MM.1S (cell line): ENCODE measurements at regions not wholly inside any gene's neighbourhood (a gene's known extent, or its start where the extent isn't known, plus 50 kb on each side); places are given as distances from the start of the nearest gene placed in this dataset.

ENCODE experiments used
- DNase-seq: peaks from one replicate; pipeline ENCODE4 v3.0.0-alpha.2; 2015
- H2AFZ ChIP-seq: fragments of 300-600 bp; sonication (generic); 2 replicates; pipeline ENCODE4 v1.6.0; 2016; ENCODE audit warnings: antibody characterized with exemption, low read length
- H3F3A ChIP-seq: fragments of 300-600 bp; sonication (generic); 2 replicates; pipeline ENCODE4 v1.6.1; 2016; ENCODE audit warnings: mild to moderate bottlenecking, antibody characterized with exemption, low read length, moderate library complexity, mixed read lengths; ENCODE audit not compliant: insufficient read depth
- H3K27ac ChIP-seq: fragments of 300-600 bp; sonication (generic); 2 replicates; pipeline ENCODE4 v1.5.1; 2016; ENCODE audit warnings: mild to moderate bottlenecking, low read length
- H3K27me3 ChIP-seq: fragments of 300-600 bp; sonication (generic); replicated peaks from 2 replicates; pipeline ENCODE4 v1.6.0; 2016; ENCODE audit warnings: low read length; ENCODE audit not compliant: insufficient read depth
- H3K36me3 ChIP-seq: fragments of 300-600 bp; sonication (generic); replicated peaks from 2 replicates; pipeline ENCODE4 v1.6.1; 2016; ENCODE audit warnings: mild to moderate bottlenecking, low read length, mixed read lengths; ENCODE audit not compliant: insufficient read depth
- H3K4me1 ChIP-seq: fragments of 300-600 bp; sonication (generic); 2 replicates; pipeline ENCODE4 v1.6.1; 2016; ENCODE audit warnings: low read length, mixed read lengths
- H3K4me2 ChIP-seq: fragments of 300-600 bp; sonication (generic); 2 replicates; pipeline ENCODE4 v1.6.0; 2016; ENCODE audit warnings: low read depth, low read length
- H3K4me3 ChIP-seq: fragments of 300-600 bp; sonication (generic); 2 replicates; pipeline ENCODE4 v1.5.1; 2016; ENCODE audit warnings: low read length, mixed read lengths
- H3K79me2 ChIP-seq: fragments of 300-600 bp; sonication (generic); 2 replicates; pipeline ENCODE4 v1.6.1; 2016; ENCODE audit warnings: mixed run types, low read length, mixed read lengths
- H3K9ac ChIP-seq: fragments of 300-600 bp; sonication (generic); 2 replicates; pipeline ENCODE4 v1.6.1; 2016; ENCODE audit warnings: low read length, mixed read lengths
- H3K9me2 ChIP-seq: fragments of 300-600 bp; sonication (generic); replicated peaks from 2 replicates; pipeline ENCODE4 v1.6.1; 2016; ENCODE audit warnings: mild to moderate bottlenecking, low read length, mixed read lengths; ENCODE audit not compliant: insufficient read depth
- H3K9me3 ChIP-seq: fragments of 300-600 bp; sonication (generic); replicated peaks from 2 replicates; pipeline ENCODE4 v1.6.1; 2016; ENCODE audit warnings: mild to moderate bottlenecking, low read length, mixed read lengths; ENCODE audit not compliant: insufficient read depth
- H4K20me1 ChIP-seq: fragments of 300-600 bp; sonication (generic); 2 replicates; pipeline ENCODE4 v1.6.1; 2016; ENCODE audit warnings: mild to moderate bottlenecking, low read length, moderate library complexity, mixed read lengths; ENCODE audit not compliant: insufficient read depth
- CTCF ChIP-seq: fragments of 300-600 bp; sonication (generic); IDR thresholded peaks from 2 replicates; pipeline ENCODE4 v1.5.1; 2016; ENCODE audit warnings: antibody characterized with exemption, low read length, mixed read lengths
- EZH2 ChIP-seq: fragments of 300-600 bp; sonication (generic); optimal IDR thresholded peaks from 2 replicates; pipeline ENCODE3; 2017; ENCODE audit warnings: low read depth, mild to moderate bottlenecking, antibody characterized with exemption, low read length, mixed read lengths
- EZH2phosphoT487 ChIP-seq: fragments of 300-600 bp; sonication (generic); IDR thresholded peaks from 2 replicates; pipeline ENCODE4 v1.6.1; 2018; ENCODE audit warnings: antibody characterized with exemption, low read length

DNA sequence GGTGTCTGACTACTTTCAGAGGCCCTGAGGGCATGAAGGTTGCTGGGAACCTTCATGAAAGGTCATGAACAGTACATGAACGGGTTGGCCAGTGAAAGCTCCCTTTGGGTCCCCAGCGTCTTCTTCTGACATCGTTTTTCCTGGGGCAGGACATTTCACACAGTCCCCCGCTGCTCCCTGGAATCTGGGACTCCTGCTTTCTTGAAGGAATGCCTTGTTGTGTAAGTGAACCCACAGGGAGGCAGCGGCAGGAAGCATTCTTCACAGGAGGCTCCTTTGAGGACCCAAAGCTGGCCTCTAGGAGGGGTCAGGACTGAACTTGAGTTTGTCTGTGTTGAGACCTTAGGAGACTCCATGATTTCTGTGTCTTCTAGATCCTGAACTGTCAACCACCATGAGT lies 144.3 kb downstream of the KCNE4 start:
- H3K27ac ChIP-seq = no peak overlapping the region
- no peak for DNase-seq
- no peaks in the 10 kb centered on the region for H3K9me3 ChIP-seq
- H3K4me1 ChIP-seq = no peaks in the 10 kb centered on the region
- no peak overlapping the region for H2AFZ ChIP-seq
- no peaks in the 10 kb centered on the region for H3K36me3 ChIP-seq
- no peaks in the 10 kb centered on the region for H3K79me2 ChIP-seq
- H3K9me2 ChIP-seq = no peaks in the 10 kb centered on the region
- H3K27me3 ChIP-seq = no peaks in the 10 kb centered on the region
- no peaks in the 10 kb centered on the region for H4K20me1 ChIP-seq
- TF ChIP-seq EZH2 (no peak), EZH2phosphoT487 (no peak), CTCF (no peak)
- H3K9ac ChIP-seq = no peak overlapping the region
- H3K4me2 ChIP-seq = no peak overlapping the region
- no peak overlapping the region for H3K4me3 ChIP-seq
- H3F3A ChIP-seq = no peaks in the 10 kb centered on the region

GRCh38 chr2:223197046-223197445 lies 145.1 kb downstream of the KCNE4 start:
- no peak overlapping the region for H3K4me3 ChIP-seq
- no peaks in the 10 kb centered on the region for H3K36me3 ChIP-seq
- no peak overlapping the region for H3K4me2 ChIP-seq
- H3K9me2 ChIP-seq = no peaks in the 10 kb centered on the region
- no peaks in the 10 kb centered on the region for H3K27me3 ChIP-seq
- H3K9me3 ChIP-seq = no peaks in the 10 kb centered on the region
- no peaks in the 10 kb centered on the region for H3F3A ChIP-seq
- H3K27ac ChIP-seq = no peak overlapping the region
- DNase-seq = no peak
- H4K20me1 ChIP-seq = no peaks in the 10 kb centered on the region
- no peak overlapping the region for H3K9ac ChIP-seq
- H3K4me1 ChIP-seq = no peaks in the 10 kb centered on the region
- TF ChIP-seq EZH2phosphoT487 (no peak), CTCF (no peak), EZH2 (no peak)
- H3K79me2 ChIP-seq = no peaks in the 10 kb centered on the region
- H2AFZ ChIP-seq = no peak overlapping the region

DNA sequence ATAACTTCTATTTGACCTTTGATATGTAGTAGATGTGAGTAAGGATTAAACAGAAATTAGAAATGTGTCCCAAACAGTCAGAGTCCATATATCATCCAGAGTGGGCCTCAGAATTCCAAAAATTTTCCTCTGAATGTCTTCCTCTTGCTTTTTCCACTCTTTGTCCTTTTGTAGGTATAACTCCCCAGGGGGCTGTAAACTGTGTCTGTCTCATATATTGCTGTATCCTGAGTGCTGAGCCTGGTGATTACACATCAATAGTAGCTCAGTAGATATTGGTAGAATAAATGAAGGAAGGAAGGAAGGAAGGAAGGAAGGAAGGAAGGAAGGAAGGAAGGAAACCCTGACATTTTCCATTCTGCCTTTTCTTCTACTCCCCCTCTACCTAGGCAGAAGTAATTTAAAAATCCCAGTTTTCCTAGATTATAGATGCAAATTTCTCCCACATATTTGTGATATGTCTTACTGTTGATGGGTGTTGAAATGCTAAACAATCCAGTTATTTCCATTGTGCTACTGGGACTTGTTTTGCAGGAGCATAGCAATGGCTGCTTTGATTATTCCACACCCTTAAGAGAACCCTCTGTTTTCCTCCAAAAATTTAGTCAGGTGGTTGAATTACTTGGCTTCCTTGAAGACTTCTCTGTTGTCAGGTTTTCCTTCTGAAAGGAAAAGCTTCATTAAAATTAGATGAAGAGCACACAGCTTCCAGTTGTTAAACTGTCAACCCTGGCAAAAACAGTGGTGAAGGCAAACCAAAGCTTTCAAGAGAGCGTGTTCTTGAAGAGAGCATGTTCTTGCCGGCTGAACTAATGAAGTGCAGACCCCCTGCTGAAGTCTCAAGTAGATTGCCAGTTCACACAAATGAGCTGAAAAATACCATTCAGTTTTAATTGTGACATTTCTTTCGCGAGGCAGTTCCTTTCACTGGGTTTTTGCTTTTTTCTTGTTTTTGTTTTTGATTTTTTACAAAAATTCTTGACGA lies 147.8 kb downstream of the KCNE4 start:
- DNase-seq = no peak
- Histone ChIP-seq H3K9me2 (no peaks in the 10 kb centered on the region), H3K9ac (no peak overlapping the region), H2AFZ (no peak overlapping the region), H3K4me3 (no peak overlapping the region), H3F3A (no peaks in the 10 kb centered on the region), H3K36me3 (no peaks in the 10 kb centered on the region), H3K9me3 (no peaks in the 10 kb centered on the region), H3K4me1 (no peaks in the 10 kb centered on the region), H4K20me1 (no peaks in the 10 kb centered on the region), H3K27me3 (no peaks in the 10 kb centered on the region), H3K79me2 (no peaks in the 10 kb centered on the region), H3K27ac (no peak overlapping the region), H3K4me2 (no peak overlapping the region)
- TF ChIP-seq EZH2 = no peak
